Upper lobe of left lung (tissue), 6 donors: ENCODE measurements at regions not wholly inside any gene's neighbourhood (a gene's known extent, or its start where the extent isn't known, plus 50 kb on each side); places are given as distances from the start of the nearest gene placed in this dataset.
"Not testable (repeated sequence)": the region's sequence is repeated elsewhere in the genome, so short reads cannot be mapped to it uniquely, and the experiment has no call there.

ENCODE experiments used
- ATAC-seq, 2 donors: fragments of 200-7000 bp; cut with Tn5 transposase; one replicate each; pipeline ENCODE4 v1.9.1; 2022; ENCODE audit warnings: mild to moderate bottlenecking in 2 of 2, moderate library complexity in 2 of 2; ENCODE audit not compliant: low FRiP score in 2 of 2
- DNase-seq, 2 donors: peaks; one replicate each; pipeline ENCODE4 v3.0.0-alpha.2; 2019 to 2020
- H3K27ac ChIP-seq, 4 donors: fragments of 200-600 bp; sonication (generic); one replicate each; pipeline ENCODE4 v1.5.1; 2016 to 2019
- H3K27me3 ChIP-seq, 4 donors: fragments of 200-600 bp; sonication (generic); one replicate each; pipeline ENCODE4 v1.5.1; 2017 to 2019
- H3K36me3 ChIP-seq, 4 donors: fragments of 200-600 bp; sonication (generic); one replicate each; pipeline ENCODE4 v1.5.1; 2016 to 2019
- H3K4me1 ChIP-seq, 4 donors: fragments of 200-600 bp; sonication (generic); one replicate each; pipeline ENCODE4 v1.5.1; 2018 to 2019
- H3K4me3 ChIP-seq, 4 donors: fragments of 200-600 bp; sonication (generic); one replicate each; pipeline ENCODE4 v1.5.1; 2017 to 2019; ENCODE audit warnings: mild to moderate bottlenecking in 2 of 4, moderate library complexity in 1 of 4
- H3K9me3 ChIP-seq, 4 donors: fragments of 200-600 bp; sonication (generic); one replicate each; pipeline ENCODE4 v1.5.1; 2018 to 2019
- EP300 ChIP-seq, 4 donors: sonication (generic); formaldehyde crosslinking; IDR thresholded peaks; one replicate each; pipeline ENCODE4 v1.5.1; 2017; ENCODE audit warnings: antibody characterized with exemption in 4 of 4, control low read depth in 2 of 4
- POLR2A ChIP-seq, 4 donors: fragments of 450-650 bp; IDR thresholded peaks; one replicate each; pipeline ENCODE4 v1.5.1; 2016 to 2017; ENCODE audit warnings: antibody characterized with exemption in 4 of 4, mild to moderate bottlenecking in 2 of 4
- POLR2AphosphoS5 ChIP-seq, 2 donors: sonication (generic); formaldehyde crosslinking; IDR thresholded peaks; one replicate each; pipeline ENCODE4 v1.5.1; 2017; ENCODE audit warnings: antibody characterized with exemption in 2 of 2
- WGBS, 2 donors: methylation state at CpG; one replicate each; pipeline ENCODE4 v1.1.5; 2017 to 2018; 5-methylcytosine and 5-hydroxymethylcytosine counted together
- TF ChIP-seq, protein P1 (sequence below), 6 experiments: fragments of 450-650 bp in 4 of 6; fragments of 200-600 bp in 2 of 6; sonication (generic) in 2 of 6; IDR thresholded peaks; one replicate each; pipeline ENCODE4 v1.5.1; 2016 to 2019; ENCODE audit warnings: antibody characterized with exemption in 6 of 6
- donor health status: DM: no; HTN: no; CAD: no; lungs with moderate emphysema.
- donor health status: DM: no; HTN: yes; CAD: no; lungs with severe emphysema.

DNA sequence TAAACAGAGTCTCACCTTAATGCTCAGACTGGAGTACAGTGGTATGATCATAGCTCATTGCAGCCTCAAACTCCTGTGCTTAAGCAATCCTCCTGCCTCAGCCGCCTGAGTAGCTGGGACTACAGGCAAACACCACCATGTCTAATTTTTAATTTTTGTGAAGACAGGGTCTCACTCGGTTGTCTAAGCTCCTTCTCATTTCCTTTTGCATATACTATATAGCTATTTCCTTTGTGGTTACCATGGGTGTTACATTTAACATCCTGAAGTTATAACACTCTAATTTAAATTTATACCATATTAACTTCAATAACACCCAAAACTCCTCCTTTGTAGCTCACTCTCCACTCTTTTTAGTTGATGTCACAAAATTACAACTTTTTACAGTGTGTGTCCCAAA lies 114.3 kb downstream of the DCK start:
- no peak overlapping the region for H3K27ac ChIP-seq
- no peaks in the 10 kb centered on the region for H3K4me1 ChIP-seq
- no peaks in the 10 kb centered on the region for H3K36me3 ChIP-seq
- no peak for DNase-seq
- WGBS, 2 donors, result 62 to 64% methylated on average over 2 of the region's 2 CpGs
- no peak for ATAC-seq
- no peaks in the 10 kb centered on the region for H3K27me3 ChIP-seq
- no peak overlapping the region for H3K4me3 ChIP-seq
- TF ChIP-seq POLR2A (IDR thresholded peaks at IDR 0.05) (no peak), POLR2AphosphoS5 (IDR thresholded peaks at IDR 0.05) (no peak), EP300 (IDR thresholded peaks at IDR 0.05) (no peak)
- TF ChIP-seq, protein P1, sequence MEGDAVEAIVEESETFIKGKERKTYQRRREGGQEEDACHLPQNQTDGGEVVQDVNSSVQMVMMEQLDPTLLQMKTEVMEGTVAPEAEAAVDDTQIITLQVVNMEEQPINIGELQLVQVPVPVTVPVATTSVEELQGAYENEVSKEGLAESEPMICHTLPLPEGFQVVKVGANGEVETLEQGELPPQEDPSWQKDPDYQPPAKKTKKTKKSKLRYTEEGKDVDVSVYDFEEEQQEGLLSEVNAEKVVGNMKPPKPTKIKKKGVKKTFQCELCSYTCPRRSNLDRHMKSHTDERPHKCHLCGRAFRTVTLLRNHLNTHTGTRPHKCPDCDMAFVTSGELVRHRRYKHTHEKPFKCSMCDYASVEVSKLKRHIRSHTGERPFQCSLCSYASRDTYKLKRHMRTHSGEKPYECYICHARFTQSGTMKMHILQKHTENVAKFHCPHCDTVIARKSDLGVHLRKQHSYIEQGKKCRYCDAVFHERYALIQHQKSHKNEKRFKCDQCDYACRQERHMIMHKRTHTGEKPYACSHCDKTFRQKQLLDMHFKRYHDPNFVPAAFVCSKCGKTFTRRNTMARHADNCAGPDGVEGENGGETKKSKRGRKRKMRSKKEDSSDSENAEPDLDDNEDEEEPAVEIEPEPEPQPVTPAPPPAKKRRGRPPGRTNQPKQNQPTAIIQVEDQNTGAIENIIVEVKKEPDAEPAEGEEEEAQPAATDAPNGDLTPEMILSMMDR (IDR thresholded peaks at IDR 0.05), result no peak
- H3K9me3 ChIP-seq, result no peaks in the 10 kb centered on the region

DNA sequence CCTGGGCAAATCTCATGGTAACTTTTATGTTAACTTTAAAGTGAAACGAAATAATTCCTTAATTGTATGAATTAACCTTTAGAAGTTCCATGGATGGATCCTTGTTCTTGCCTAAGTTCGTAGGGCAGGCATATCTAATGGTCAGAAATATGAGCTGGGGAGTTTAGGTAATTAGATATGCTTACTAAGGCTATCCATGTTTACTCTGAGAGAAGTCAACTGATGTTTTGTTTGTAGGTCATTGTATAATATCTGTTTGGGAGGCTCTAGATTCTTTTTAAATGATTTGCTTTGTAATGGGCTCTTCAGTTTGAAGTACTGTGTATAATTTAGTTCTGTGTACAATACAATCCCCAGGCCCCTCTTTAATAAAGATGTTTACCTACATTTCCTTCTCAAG lies 117.0 kb downstream of the DCK start:
- H3K4me3 ChIP-seq, result no peak overlapping the region
- H3K27ac ChIP-seq, result no peak overlapping the region
- TF ChIP-seq POLR2AphosphoS5 (IDR thresholded peaks at IDR 0.05) (no peak), POLR2A (IDR thresholded peaks at IDR 0.05) (no peak), EP300 (IDR thresholded peaks at IDR 0.05) (no peak)
- TF ChIP-seq, protein P1 (IDR thresholded peaks at IDR 0.05), result no peak
- no peaks in the 10 kb centered on the region for H3K36me3 ChIP-seq
- H3K4me1 ChIP-seq, result no peaks in the 10 kb centered on the region
- DNase-seq, result no peak
- 82 to 83% methylated on average over 2 of the region's 2 CpGs for WGBS, 2 donors
- no peak for ATAC-seq
- H3K27me3 ChIP-seq, result no peaks in the 10 kb centered on the region
- H3K9me3 ChIP-seq, result no peaks in the 10 kb centered on the region

DNA sequence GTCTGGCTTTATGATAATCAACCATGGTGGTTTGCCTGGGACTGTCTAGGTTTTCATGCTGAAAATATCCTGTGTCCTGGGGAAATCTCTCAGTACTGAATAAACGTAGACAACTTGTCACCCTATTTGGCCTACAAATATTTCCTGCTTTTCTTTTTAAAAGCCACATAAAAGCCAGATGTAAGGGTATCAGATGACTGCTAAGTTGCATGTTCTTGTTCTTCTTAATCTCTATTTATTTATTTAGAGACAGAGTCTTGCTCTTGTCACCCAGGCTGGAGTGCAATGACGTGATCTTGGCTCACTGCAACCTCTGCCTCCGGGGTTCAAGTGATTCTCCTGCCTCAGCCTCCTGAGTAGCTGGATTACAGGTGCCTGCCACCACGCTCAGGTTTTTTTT lies 117.7 kb downstream of the DCK start:
- not testable (repeated sequence) for ATAC-seq, H3K27ac ChIP-seq, DNase-seq, H3K4me3 ChIP-seq, H3K4me1 ChIP-seq, H3K36me3 ChIP-seq, H3K27me3 ChIP-seq, H3K9me3 ChIP-seq
- 58 to 61% methylated on average over 4 of the region's 4 CpGs for WGBS, 2 donors

DNA sequence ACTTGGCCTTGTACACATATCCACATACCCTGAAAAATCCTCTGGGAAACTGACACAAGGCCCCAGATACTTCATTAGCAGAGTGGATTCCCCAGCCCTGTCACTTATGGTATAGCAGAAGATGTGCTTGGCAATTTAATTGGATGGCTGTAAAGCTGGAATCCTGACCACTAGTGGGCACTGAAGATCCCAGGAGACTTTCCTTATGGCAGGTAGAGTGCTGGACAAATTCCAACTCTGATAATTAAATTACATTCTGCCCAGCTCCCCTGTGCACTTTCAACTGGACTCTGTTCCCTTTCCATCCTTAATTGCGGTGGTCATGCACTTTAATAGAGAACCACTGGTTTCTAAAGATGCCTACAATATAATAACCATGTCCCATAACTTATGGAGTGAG lies 119.8 kb downstream of the DCK start:
- 96 to 100% methylated on average over 1 of the region's 1 CpG for WGBS, 2 donors
- no peak overlapping the region for H3K27ac ChIP-seq
- H3K4me3 ChIP-seq, result no peak overlapping the region
- H3K36me3 ChIP-seq, result no peaks in the 10 kb centered on the region
- no peak for DNase-seq
- no peaks in the 10 kb centered on the region for H3K27me3 ChIP-seq
- no peaks in the 10 kb centered on the region for H3K4me1 ChIP-seq
- H3K9me3 ChIP-seq, result no peaks in the 10 kb centered on the region
- ATAC-seq, result no peak
- no peak for TF ChIP-seq EP300 (IDR thresholded peaks at IDR 0.05)
- TF ChIP-seq, protein P1 (IDR thresholded peaks at IDR 0.05), result no peak
- no peak for TF ChIP-seq POLR2AphosphoS5 (IDR thresholded peaks at IDR 0.05)
- TF ChIP-seq POLR2A (IDR thresholded peaks at IDR 0.05), result no peak

DNA sequence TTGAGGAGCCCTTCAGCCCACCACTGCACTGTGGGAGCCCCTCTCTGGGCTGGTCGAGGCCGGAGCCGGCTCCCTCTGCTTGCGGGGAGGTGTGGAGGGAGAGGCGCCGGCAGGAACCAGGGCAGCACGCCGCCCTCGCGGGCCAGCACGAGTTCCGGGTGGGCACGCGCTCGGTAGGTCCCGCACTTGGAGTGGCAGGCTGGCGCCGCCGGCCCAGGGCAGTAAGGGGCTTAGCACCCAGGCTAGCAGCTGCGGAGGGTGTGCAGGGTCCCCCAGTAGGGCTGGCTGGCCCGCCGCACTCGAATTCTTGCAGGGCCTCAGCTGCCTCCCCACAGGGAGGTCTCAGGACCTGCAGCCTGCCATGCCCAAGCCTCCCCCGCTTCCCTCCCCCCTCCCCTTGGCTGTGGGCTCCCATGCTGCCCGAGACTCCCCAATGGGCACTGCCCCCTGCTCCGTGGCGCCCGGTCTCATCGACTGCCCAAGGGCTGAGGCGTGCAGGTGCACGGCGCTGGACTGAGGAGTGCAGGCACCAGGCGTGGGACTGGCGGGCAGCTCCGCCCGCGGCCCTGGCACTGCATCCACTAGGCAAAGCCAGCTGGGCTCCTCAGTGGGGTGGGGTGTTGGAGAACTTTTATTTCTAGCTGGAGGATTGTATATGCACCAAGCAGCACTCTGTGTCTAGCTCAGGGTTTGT lies 127.5 kb downstream of the DCK start:
- Histone ChIP-seq H3K27ac (no peak overlapping the region), H3K9me3 (peaks cover 0 to 6% (median 0%) of the 10 kb centered on the region in 4 donors), H3K4me1 (no peaks in the 10 kb centered on the region), H3K27me3 (no peaks in the 10 kb centered on the region), H3K36me3 (no peaks in the 10 kb centered on the region), H3K4me3 (no peak overlapping the region)
- TF ChIP-seq POLR2AphosphoS5 (IDR thresholded peaks at IDR 0.05), result no peak
- no peak for TF ChIP-seq EP300 (IDR thresholded peaks at IDR 0.05)
- 83 to 94% methylated on average over 8 to 34 of the region's 37 CpGs for WGBS, 2 donors
- DNase-seq (peak in 1 of 2 donors; percentile 81), ATAC-seq (no peak)

DNA sequence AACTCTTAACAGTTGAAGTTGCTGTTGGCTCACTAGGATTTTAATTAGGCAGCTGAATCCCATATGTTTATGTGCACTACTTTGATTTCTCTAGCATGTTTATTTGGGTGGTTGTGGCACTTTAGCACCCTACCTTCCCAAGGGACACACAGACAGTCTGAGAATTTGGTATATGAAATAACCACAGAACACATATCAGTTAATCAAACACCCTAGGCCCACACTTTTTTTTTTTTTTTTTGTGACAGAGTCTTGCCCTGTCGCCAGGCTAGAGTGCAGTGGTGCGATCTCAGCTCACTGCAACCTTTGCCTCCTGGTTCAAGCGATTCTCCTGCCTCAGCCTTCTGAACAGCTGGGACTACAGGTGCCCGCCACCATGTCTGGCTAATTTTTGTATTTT lies 130.5 kb downstream of the DCK start:
- Histone ChIP-seq H3K36me3 (no peaks in the 10 kb centered on the region), H3K27me3 (no peaks in the 10 kb centered on the region), H3K9me3 (peaks cover 0 to 6% (median 0%) of the 10 kb centered on the region in 4 donors), H3K27ac (no peak overlapping the region), H3K4me1 (no peaks in the 10 kb centered on the region), H3K4me3 (no peak overlapping the region)
- TF ChIP-seq, protein P1 (IDR thresholded peaks at IDR 0.05), result no peak
- TF ChIP-seq EP300 (IDR thresholded peaks at IDR 0.05) (no peak), POLR2A (IDR thresholded peaks at IDR 0.05) (no peak), POLR2AphosphoS5 (IDR thresholded peaks at IDR 0.05) (no peak)
- WGBS, 2 donors, result 95 to 97% methylated on average over 4 of the region's 4 CpGs
- DNase-seq (no peak), ATAC-seq (no peak)
